ENCODE measurements at regions not wholly inside any gene's neighbourhood (a gene's known extent, or its start where the extent isn't known, plus 50 kb on each side); places are given as distances from the start of the nearest gene placed in this dataset.

DNA sequence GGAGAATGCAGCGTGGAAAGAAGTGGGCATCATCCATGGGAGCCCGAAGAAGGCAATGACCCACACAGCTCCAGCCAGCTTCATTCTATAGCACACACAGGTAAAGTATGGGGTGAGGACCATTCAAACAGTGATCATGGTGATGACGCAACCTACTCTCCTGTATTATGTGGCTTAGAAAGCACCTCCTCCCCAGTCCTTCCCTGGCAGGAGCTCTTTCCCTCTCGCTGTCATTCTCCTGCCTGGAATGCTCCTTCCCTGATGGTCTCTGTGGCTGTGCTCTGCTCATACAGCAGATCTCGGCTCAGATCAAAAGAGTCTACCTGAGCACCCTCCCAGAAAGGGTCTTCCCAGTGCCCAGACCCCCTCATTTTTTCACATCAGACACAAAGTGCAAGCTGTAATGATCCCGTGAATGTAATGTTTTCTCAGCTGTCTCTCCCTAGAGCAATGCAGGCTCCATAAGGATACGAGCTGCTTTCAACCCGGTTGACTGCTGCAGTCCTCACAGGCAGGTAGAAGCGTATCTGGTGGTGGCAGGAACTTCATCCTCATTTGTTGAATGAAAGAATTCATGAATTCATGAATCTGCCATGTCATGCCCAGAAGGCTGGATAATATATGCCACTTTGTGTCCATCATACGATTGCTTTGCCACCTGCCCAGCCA lies 248.8 kb downstream of the HS3ST3A1 start:
- no peak for DNase-seq

DNA sequence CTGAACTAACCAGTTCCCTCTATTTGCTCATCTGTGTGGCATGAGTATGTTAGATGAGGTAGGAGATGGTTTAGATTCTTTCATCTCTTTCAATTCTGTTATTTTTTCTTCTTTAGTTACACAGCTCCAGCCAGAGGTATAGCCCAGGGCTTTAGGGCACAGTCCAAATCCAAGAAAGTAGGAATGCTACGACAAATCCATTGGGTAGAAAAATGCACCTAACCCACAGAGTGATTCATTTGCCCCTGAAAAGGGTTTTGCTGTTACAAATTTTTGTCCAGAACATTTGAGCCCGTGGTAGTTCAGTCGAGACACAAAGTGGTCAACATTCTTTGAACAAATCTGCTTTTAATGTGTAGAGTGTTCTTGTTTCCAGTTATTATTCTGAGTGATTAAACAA lies 250.7 kb downstream of the HS3ST3A1 start:
- no peak for DNase-seq

DNA sequence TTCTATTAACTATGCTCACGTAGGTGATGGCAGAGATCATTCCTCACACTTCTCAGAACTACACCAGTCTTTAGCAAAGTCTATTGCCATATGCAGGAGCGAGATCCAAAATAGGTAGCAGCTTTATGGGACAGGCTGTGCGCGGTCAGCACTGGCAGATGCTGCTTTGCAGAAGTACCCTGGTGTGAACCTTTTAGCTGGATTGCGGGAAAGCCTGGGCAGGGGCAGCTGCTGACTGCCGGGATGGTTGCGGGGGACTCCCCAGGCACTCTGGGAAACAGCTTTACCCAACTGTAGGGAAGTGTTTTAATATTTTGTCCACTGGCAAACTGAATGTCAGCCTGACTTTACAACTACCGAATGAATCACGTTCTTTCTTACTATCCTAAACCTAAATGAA lies 251.3 kb downstream of the HS3ST3A1 start:
- no peak for DNase-seq

DNA sequence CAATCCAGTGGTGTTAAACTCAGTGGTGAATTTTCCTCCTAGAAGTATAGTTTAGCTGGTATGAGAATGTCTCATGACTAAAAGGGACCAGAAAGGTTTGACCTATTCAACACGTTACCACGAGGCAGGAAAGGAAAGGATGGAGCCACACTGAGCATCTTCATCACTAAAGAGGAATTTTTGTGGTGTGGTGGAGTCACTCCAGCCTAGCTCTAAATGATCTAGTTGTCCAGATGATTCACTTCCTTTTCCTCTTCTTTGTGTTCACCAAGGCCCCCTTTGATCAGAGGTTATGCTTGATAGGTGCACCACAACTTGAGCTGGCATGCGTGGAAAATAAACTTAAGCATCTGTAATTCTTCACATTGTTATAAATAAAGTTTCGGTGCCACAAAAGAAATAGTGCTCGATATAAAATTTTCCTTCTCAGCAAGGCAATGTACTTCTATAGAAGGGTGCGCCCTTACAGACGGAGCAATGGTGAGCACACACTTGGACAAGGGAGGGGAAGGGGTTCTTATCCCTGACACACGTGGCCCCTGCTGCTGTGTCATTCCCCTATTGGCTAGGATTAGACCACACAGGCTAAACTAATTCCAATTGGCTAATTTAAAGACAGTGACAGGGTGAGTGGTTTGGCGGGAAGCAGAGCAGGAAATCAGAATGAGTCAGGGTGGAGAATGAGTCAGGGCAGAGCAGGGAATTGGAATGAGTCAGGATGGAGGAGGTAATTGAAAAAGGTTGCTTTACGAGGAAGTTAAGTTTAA lies 254.6 kb downstream of the HS3ST3A1 start:
- DNase-seq: no peak

DNA sequence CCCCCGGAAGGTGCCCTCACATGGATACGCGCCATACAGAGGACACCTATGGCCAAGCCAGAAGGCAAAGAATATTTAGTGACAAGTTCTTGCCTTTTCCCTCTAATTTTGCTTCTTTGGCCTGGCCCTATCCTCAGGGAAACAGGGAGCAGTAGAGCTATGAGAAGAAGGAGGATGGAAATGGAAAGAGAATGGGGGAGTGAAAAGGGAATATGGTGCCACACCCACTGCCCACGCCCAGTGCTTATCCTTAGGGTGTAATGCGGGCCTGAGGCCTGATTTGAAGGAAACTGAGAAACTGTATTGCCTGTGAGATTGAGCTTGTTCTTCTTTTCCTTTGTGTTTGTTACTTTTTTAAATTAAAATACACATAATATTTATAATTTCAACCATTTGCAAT lies 255.1 kb downstream of the HS3ST3A1 start:
- DNase-seq: no peak

DNA sequence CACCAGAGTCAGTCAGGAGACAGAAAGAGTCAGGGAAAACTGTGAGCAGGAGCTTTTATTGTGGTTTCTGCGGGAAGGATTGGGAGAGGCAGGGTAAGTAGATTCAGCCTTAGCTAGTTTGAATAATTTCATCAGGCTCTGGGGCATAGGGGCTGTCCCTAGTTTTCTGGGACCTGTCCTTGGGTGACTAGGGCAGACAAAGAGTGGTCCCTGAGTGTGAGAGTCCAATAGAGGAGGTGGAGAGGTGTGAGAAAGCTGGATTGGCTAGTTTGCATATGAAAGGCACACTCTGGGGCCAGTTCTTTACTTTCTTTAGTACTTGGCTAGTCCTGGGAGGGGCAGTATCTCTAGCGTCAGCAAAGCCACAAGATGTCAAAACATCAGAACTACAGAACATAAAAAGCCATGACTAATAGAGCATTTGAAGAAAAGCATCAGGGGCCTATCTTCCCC lies 255.6 kb downstream of the HS3ST3A1 start:
- no peak for DNase-seq

DNA sequence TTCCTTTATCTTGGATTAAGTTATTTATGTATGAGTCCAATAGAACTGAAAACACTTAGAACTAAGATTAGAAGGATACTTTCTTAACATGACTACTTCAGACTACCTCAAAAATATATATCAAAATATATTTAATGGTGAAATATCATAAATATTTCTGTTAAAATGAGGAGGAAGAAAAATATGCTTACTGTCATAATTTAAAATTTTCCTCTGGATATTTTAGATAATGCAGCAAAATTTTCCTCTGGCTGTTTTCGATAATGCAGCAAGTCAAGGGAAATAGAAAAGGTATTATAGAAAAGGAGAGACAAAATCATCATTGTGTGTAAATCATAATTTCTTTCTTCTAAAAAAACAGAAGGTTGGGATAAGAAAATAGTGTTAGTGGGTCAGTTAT lies 263.3 kb downstream of the HS3ST3A1 start:
- DNase-seq: no peak

DNA sequence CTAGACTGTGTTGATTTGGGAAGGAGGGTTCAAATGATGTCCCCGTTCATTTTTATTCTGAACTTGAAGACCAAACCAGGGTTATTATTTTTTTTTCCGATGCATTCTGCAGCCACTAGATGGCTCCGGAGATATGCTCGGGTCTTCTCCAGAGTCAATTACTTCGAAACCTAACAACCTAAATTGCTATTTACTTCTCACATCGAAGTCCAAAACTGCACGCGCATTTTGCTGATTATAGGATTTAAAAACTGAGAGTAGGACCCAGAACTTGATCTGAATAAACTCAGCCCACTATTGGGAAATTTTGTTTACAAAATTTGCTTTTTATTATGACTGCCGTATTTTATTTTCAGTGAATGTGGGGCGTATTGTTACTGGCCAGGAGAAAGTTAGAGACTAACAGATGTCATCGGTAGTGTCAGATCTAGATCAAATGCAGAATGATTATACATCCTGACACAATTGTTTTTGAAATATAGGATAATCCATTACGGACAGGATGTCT lies 263.8 kb downstream of the HS3ST3A1 start:
- peak; percentile 62 for DNase-seq

DNA sequence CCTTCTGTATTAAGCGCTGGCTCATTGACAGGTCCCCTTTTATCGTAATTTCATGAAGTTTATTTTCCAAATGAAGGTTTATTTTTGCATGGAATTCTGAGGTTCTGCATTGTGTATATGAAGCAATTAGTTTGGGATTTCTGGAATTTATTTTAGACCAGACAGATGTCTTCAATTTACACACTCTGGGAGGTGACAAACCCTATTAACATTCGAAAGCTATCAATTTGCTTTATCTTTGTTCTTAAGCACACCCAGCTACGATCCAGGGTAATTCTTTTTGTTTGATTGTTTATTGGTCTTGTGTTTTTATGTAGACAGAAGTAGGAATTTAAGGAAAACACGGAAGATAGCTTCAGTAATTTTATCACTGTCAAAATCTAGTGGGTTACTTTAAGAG lies 264.6 kb downstream of the HS3ST3A1 start:
- no peak for DNase-seq

DNA sequence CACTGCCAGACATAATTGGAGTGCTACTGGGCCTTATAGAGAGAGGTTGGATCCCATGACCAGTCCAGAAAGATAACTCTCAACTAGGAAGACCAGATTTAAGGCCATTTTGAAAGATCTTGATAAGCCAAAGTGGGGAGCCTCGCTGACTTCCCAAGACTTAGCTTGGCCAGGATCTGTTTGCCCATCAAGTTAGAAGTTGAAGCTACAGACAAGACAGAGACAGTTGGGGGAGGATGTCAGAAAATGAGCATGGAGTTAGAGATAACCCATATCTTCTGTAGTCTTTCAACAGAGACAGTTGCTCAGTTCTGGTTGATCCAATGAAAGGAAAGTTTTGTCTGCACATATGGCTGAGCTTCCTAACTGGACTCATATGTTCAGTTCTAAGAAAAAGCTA lies 267.4 kb downstream of the HS3ST3A1 start:
- no peak for DNase-seq

DNA sequence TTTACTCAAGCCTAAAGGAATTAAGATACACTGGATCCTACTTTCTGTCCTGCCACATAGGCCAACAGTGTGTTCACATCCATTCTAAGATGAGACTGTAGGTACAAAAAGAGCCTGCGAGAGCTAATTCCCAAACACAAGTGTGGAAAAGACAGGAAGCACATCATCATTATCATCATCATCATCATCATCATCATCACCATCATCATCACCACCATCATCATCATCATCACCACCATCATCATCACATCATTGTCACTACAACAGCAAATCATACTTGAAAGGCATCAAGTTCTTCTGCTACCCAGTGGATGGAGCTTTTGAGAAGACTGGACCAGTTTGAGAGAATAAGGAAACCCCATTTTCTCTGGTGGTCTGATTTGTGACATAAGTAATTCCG lies 268.1 kb downstream of the HS3ST3A1 start:
- DNase-seq: no peak

DNA sequence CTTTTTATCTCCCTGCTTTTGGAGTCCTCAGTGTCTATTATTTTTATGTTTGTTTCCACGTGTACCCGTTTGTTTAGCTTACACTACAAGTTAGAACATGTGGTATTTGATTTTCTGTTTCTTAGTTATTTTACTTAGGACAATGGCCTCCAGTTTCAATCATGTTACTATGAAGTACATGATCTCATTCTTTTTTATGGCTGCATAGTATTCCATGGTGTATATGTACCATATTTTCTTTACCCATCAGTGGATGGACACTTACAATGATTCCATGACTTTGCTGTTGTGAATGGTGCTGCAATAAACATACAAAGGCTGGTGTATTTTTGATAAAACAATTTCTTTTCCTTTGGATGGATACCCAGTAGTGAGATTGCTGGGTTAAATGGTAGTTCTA lies 269.5 kb downstream of the HS3ST3A1 start:
- no peak for DNase-seq

DNA sequence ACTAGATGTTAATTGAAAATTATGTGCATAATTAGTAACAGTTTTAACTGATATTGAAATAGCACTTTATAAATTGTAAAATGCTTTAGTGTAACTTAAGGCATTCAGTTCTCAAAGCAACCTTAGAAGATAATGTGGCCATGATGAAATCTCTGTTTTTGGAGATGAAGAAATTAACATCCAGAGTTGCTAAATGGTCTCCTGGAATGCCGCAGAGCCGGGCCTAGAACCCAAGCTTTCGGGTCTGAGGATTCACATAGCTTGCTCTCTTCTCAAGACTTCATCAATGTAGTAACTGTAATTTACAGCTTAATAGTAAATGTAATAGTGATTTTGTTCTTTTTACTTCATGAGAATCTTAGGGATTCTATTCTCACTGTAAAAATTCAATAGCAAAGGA lies 272.3 kb downstream of the HS3ST3A1 start:
- no peak for DNase-seq

DNA sequence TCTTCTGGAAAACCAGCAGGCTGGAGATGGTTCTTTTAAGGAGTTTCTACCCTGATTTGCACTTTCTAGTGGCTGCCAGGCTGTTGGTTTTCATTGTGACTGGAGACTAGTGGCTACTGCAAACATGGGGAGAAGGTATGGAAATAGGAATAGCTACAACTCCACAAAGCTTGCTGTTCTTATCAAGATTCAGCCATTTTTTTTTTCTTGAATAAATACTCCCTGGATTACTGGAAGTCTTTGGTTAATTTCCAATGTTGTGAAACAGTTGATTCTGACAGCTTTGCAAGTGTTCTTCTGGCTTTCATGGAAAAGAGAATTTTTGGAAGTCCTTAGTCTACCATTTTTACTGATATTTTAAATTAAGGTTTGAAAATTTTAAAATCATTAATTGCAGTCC lies 277.7 kb downstream of the HS3ST3A1 start:
- no peak for DNase-seq

DNA sequence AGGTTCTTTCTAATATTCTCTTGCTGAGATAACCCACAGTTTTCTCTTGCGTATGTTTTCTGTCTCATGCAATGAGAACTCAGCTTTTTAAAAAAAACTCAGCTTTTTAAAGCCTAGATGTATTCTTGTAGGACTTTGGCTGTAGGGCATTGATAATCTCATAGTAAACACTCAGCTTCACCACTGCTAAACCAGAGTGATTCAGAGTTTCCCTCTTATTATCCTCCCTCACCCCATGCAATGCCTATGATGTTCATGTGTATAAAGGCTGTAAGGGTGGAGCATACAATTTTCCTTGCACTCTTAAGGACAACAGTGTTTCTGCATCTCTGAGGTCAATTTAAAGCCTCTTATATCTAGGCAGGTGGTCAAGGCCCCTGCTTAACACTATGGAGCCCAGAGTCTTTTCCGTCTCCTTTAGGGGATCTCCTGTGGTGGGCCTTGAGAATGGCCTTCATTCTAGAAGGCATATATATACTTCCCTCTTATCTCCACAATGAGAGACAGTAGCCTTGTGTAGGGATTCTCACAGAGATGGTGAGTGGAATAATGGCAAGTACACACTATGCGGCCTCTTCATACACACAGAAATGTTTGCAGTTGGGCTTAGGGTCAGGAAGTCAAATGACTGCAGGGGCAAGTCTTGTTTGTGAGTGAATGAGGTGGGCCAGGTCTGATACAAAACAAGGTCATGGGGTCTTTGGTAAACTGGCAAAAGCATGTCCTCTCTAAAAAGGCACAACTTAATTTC lies 279.6 kb downstream of the HS3ST3A1 start:
- DNase-seq: no peak

DNA sequence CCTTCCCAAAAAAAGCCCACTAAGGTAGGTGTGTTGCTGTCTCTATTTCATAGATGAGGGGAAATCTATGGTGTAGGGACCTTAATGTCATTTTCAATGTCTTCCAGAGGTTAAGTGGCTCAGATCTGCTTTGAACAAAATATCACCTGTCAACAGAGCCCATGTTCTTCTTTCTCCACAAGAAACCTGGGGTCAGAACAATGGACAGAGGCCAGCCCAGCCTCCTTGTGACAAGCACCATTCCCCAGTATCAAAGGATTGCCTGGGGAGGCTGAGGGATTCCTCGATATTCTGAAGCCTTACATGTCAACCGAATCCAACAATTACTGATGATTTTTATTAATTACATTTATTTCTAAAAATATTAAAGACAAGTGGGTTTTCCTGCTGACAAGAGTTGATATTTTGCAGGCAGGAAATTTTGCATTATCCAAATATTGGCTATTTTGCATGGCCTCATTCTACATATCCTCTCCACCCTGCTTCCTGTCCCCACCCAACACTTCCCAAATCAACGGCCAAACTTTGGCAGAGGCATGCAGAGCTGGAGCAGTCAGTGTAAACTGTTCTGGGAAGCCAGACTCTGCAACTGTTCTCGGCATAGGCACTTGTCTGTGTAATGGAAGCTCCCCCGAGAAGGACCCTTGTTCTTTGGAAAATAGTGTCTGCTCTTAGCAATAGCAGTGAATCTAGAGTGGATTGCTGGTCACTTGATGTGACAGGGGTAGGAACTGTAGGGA lies 281.5 kb downstream of the HS3ST3A1 start:
- DNase-seq: no peak

DNA sequence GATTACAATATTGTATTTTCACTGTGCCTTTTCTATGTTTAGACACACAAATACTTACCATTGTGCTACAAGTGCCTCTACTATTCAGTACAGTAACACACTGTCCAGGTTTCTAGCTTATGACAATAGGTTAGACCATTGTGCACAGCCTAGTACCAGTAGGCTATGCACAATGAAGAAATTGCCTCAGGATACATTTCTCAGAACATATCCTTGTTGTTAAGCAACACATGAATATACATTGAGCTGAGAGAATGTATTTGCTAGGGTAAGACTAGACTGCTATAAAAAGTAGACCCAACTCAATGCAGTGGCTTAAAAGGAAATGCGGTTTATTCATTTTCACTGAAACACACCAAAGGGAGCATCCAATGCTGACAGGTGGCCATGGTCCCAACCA lies 285.1 kb downstream of the HS3ST3A1 start:
- no peak for DNase-seq

DNA sequence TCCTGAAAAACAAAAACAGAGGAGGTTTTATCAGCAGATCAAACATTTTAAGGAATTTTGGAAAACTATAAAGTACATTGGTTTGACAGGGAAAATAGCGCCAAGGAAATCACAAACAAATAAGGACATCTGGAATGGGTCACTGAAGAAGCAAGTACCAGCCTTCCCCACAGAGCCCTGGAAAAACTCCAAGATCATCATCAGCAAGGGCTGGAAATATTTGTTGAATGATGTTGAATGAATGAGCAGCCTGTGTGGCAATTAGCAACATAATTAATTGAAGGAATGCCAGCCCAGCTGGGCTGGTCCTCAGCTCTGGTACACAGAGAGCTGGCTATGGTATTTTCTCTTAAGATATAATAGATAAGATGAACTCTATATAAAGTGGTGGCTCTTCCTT lies 290.4 kb downstream of the HS3ST3A1 start:
- no peak for DNase-seq

DNA sequence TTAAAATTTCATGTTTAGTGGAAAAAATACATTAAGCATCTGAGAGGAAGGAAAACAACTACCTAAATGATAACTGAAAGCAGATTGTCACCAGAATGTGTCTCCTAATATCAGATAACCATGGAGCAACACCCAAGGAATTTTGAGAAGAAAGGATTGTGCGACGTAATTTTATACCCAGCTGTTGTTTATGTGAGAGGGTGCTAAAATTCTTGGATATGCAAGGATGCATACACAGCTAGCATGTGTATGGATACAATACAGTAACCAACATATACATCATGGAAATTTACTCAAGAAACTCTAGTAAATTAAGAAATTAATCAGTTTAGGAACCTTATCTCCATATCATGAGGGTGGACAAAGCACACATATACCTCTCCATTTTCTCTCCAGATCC lies 290.9 kb downstream of the HS3ST3A1 start:
- DNase-seq: no peak

DNA sequence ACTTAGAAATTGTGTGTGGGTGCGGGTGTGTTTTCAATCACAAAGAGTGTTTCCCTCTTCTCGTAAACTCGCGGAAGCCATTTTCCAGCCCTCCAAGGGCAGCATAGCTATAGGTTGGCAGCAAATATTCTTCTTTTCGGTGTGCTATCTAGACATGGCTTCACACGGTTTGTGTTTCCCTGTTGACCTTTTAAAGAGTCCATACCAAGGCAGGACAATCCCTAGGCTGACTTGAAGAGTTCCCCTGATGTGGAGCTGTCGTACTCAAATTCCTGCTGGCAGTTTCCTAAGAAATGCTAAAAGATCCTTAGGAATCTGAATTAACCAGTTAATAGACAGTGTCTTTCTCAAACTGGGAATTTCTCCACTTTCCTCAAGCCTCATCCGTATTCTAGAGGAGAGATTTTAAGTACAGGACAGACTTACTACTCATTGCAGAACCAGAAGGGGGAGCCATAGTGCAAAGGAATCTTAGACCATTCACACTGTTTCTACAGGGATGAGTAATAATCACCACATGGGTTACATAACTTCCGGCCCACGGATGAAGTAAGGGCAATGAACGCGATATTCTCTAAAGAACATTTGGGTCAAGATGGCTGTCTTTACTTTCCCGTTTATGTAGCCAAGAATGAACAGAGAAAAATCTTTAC lies 288.6 kb upstream of the ELAC2 start:
- DNase-seq: no peak

DNA sequence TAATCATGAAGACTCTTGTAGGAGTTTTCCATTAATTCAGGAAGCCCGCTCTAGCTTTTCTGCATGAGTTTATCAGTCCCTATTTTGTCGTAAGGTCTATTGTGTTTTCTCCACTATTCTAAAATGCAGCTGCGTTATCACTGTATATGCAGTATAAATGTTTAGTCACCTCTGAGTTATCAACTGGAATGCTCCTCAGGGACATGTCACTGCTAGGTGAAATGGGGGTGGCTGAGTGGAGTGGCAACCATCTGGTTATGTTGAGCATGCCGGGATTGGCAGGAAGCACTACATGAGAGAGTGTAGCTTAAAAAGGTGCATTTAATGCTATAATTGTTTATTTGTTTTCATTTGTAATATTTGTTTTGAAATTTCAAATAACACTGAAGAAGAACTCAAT lies 285.2 kb upstream of the ELAC2 start:
- DNase-seq: no peak

DNA sequence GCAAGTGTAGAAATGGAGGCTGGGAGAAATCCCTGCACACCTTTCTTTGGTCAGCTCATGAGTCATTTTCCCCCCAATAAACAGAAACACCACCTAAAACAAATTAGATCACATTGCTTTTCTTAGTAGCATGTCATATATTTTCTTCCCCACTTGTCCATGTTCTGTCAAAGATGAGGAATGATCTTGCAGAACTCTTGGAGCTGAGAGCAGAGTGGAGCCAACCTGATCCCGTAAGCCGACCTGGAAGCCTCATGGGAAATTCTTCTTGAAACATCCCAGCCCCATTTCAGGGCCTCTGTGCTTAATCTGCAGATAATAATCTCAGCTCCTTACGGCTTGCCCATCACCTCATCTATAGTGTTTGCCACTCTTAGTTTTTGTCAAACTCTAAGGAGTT lies 284.6 kb upstream of the ELAC2 start:
- no peak for DNase-seq

DNA sequence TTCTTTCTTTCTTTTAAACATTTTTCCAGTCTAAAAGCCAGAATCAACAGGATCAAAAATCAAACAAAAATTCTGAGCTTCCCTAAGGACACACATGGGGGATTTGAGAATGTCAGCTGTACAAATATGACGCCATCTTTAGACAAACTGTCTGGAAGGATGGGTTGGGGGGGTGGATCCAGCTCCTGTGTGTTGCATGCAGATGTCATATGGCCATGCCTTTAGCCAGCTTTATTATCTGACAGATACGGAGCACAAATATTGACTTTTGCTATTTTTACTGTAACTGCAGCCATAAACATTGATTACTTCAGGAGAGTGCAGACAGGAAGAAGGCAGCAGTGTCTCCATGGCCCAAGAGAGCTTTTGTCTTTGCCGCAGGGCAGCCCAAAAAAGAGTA lies 279.4 kb upstream of the ELAC2 start:
- DNase-seq: no peak
